ENCODE measurements at regions not wholly inside any gene's neighbourhood (a gene's known extent, or its start where the extent isn't known, plus 50 kb on each side); places are given as distances from the start of the nearest gene placed in this dataset.

DNA sequence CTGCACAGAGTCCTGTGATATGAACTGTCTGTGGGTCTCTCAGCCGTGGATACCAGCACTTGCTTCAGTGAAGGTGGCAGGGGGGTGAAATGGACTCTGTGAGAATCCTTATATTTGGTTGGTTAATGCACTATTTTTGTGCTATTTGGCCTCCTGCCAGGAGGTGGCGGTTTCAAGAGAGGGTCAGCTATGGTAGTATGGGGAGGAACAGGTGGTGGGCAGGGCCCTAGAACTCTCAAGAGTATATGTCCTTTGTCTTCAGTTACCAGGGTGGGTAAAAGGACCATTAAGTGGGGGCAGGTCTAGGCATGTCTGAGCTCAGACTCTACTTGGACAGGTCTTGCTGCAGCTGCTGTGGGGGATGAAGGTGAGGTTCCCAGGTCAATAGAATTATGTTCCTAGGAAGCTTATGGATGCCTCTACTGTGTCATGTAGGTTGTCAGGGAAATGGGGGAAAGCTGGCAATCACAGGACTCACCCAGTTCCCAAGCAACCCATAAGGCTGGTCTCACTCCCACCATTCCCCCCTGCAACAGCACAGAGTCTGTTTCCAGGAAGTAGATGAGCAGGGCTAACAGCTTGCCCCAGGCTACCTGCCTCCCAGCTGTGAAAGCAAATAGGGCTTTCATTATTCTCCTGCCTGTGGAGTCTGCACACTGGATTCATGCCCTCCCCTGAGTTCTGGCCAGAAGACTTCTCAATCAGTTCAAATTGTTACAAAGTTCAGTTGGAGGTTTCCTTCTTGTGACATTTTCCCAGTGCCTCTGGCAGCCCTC is 56.8 kb upstream of the PHIP start:
- TF ChIP-seq EZH2 (IDR thresholded peaks at IDR 0.05; ENCODE audit: borderline replicate concordance, low read depth, low read length, severe bottlenecking) (no peak), POLR2AphosphoS5 (IDR thresholded peaks at IDR 0.05; ENCODE audit: insufficient read depth, low read depth, low read length) (no peak), POLR2A (IDR thresholded peaks at IDR 0.05; ENCODE audit: low read depth, low read length) (no peak), JUN (IDR thresholded peaks at IDR 0.05; ENCODE audit: borderline replicate concordance, insufficient read depth, insufficient read length, low read depth) (no peak)
